ENCODE measurements at regions not wholly inside any gene's neighbourhood (a gene's known extent, or its start where the extent isn't known, plus 50 kb on each side); places are given as distances from the start of the nearest gene placed in this dataset.

DNA sequence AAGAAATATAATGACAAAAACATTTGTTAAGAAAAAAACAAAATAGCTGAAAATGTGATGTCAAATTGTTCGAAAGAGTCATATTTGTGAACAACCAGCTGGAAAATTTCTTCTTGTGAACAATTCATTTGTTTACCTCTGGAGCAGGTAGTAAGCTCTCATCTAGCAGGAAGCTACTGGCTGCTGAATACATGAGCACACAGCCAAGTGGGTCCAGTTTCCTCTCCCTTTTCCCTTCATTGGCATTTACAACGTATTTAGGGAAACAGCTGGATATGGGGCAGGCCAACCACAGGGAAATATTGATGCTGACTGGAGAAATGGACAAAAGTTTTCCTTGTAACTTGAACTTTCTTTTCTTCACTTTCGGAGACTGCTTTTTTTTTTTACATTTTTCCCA is 1354.7 kb upstream of the EPHA6 start:
- no peak for TF ChIP-seq CTCF (IDR thresholded peaks at IDR 0.05; ENCODE audit: partially characterized antibody, unreplicated experiment)
- Mint-ChIP-seq H3K27ac (ENCODE audit: unreplicated experiment) (no peak overlapping the region), H3K4me1 (ENCODE audit: low read depth, unreplicated experiment) (peaks cover 1% of the 10 kb centered on the region), H3K4me3 (ENCODE audit: unreplicated experiment) (no peak overlapping the region), H3K36me3 (ENCODE audit: unreplicated experiment) (no peaks in the 10 kb centered on the region), H3K9me3 (ENCODE audit: unreplicated experiment) (no peaks in the 10 kb centered on the region), H3K27me3 (ENCODE audit: unreplicated experiment) (no peaks in the 10 kb centered on the region)
- DNase-seq: no peak

- no peak overlapping the region for H3K4me3 Mint-ChIP-seq (ENCODE audit: unreplicated experiment)
- peaks cover 1% of the 10 kb centered on the region for H3K4me1 Mint-ChIP-seq (ENCODE audit: low read depth, unreplicated experiment)
- no peak for TF ChIP-seq CTCF (IDR thresholded peaks at IDR 0.05; ENCODE audit: partially characterized antibody, unreplicated experiment)
- no peak overlapping the region for H3K27ac Mint-ChIP-seq (ENCODE audit: unreplicated experiment)
- DNase-seq: no peak
- H3K9me3 Mint-ChIP-seq (ENCODE audit: unreplicated experiment): no peaks in the 10 kb centered on the region
- H3K36me3 Mint-ChIP-seq (ENCODE audit: unreplicated experiment): no peaks in the 10 kb centered on the region
- no peaks in the 10 kb centered on the region for H3K27me3 Mint-ChIP-seq (ENCODE audit: unreplicated experiment)
Observed at GRCh38 chr3:95460274-95460673, 1354.1 kb upstream of the EPHA6 start.

DNA sequence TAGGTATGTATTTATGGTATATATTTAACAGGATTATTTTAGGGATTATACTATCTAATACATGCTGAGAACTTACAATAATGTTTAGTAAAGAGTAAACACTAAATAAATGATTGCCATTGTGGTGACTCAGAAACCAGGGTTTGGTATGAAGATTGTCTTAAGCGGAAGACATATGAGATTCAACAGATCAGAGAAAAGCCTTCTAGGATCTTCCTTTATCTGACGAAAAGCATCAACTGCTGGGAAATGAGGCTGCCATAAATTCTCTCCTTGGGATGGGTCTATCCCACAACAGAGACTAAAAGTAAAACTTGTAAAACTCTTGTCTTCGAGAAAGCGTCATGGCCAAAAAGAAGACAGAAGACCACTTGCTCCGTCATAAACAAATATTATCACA is 1352.2 kb upstream of the EPHA6 start:
- Mint-ChIP-seq H3K27me3 (ENCODE audit: unreplicated experiment) (no peaks in the 10 kb centered on the region), H3K36me3 (ENCODE audit: unreplicated experiment) (no peaks in the 10 kb centered on the region), H3K4me1 (ENCODE audit: low read depth, unreplicated experiment) (no peaks in the 10 kb centered on the region), H3K27ac (ENCODE audit: unreplicated experiment) (no peak overlapping the region), H3K4me3 (ENCODE audit: unreplicated experiment) (no peak overlapping the region), H3K9me3 (ENCODE audit: unreplicated experiment) (no peaks in the 10 kb centered on the region)
- no peak for TF ChIP-seq CTCF (IDR thresholded peaks at IDR 0.05; ENCODE audit: partially characterized antibody, unreplicated experiment)
- DNase-seq: no peak

DNA sequence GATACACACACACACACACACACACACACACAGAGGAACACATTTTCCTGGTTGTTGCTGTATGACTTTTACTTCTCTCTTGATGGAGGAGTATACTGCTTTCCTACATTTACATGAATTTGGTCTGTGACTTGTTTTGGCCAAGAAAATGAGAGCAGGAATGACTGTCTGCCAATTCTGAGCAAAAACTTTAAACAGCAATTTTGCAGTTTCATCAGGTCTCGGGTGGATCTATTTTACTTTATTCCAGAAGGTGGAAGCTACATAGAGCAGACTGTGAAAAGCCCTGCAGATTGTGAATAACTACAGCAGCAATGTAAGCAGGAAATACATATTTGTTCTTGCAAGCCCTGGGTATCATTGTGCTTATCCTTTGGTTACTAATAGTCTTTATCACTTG is 1350.0 kb upstream of the EPHA6 start:
- Mint-ChIP-seq H3K4me1 (ENCODE audit: low read depth, unreplicated experiment) (no peaks in the 10 kb centered on the region), H3K4me3 (ENCODE audit: unreplicated experiment) (no peak overlapping the region), H3K9me3 (ENCODE audit: unreplicated experiment) (no peaks in the 10 kb centered on the region), H3K27ac (ENCODE audit: unreplicated experiment) (no peak overlapping the region), H3K27me3 (ENCODE audit: unreplicated experiment) (no peaks in the 10 kb centered on the region), H3K36me3 (ENCODE audit: unreplicated experiment) (no peaks in the 10 kb centered on the region)
- TF ChIP-seq CTCF (IDR thresholded peaks at IDR 0.05; ENCODE audit: partially characterized antibody, unreplicated experiment): no peak
- no peak for DNase-seq

- DNase-seq: no peak
- H3K27me3 Mint-ChIP-seq (ENCODE audit: unreplicated experiment): no peaks in the 10 kb centered on the region
- no peak overlapping the region for H3K27ac Mint-ChIP-seq (ENCODE audit: unreplicated experiment)
- no peak overlapping the region for H3K4me3 Mint-ChIP-seq (ENCODE audit: unreplicated experiment)
- TF ChIP-seq CTCF (IDR thresholded peaks at IDR 0.05; ENCODE audit: partially characterized antibody, unreplicated experiment): no peak
- H3K4me1 Mint-ChIP-seq (ENCODE audit: low read depth, unreplicated experiment): no peaks in the 10 kb centered on the region
- H3K36me3 Mint-ChIP-seq (ENCODE audit: unreplicated experiment): no peaks in the 10 kb centered on the region
- no peaks in the 10 kb centered on the region for H3K9me3 Mint-ChIP-seq (ENCODE audit: unreplicated experiment)
Observed at GRCh38 chr3:95468331-95468730, 1346.1 kb upstream of the EPHA6 start.

Measured in glutamatergic neuron (in vitro differentiated cells).